Mesenchymal stem cell (in vitro differentiated cells and primary cell): ENCODE measurements at regions not wholly inside any gene's neighbourhood (a gene's known extent, or its start where the extent isn't known, plus 50 kb on each side); places are given as distances from the start of the nearest gene placed in this dataset.

Experiments used
- DNase-seq: peaks from one replicate; pipeline ENCODE4 v3.0.0-alpha.2; 2013
- H2AFZ ChIP-seq: one replicate; pipeline ENCODE4 v1.6.1; 2013; ENCODE audit warnings: low read depth, mild to moderate bottlenecking, control low read depth, inconsistent platforms, low read length, moderate library complexity
- H2AK5ac ChIP-seq: 2 replicates; pipeline ENCODE4 v1.6.1; 2013; ENCODE audit warnings: low read length, moderate library complexity, mild to moderate bottlenecking, inconsistent platforms; ENCODE audit not compliant: severe bottlenecking
- H2BK120ac ChIP-seq: one replicate; pipeline ENCODE4 v1.6.1; 2013; ENCODE audit warnings: low read depth, mild to moderate bottlenecking, inconsistent platforms, low read length, moderate library complexity
- H2BK12ac ChIP-seq, 2 experiments: one replicate each; pipeline ENCODE4 v1.6.1; 2013; ENCODE audit warnings: inconsistent platforms in 2 of 2, low read length in 2 of 2, mild to moderate bottlenecking in 2 of 2, moderate library complexity in 2 of 2, control low read depth in 1 of 2
- H2BK15ac ChIP-seq: one replicate; pipeline ENCODE4 v1.6.1; 2013; ENCODE audit warnings: mild to moderate bottlenecking, low read depth, inconsistent platforms; ENCODE audit not compliant: poor library complexity, severe bottlenecking
- H2BK5ac ChIP-seq: 2 replicates; pipeline ENCODE4 v1.6.1; 2013; ENCODE audit warnings: low read depth, mild to moderate bottlenecking, low read length, control low read depth, inconsistent platforms; ENCODE audit not compliant: poor library complexity, severe bottlenecking
- H3K14ac ChIP-seq, 2 experiments: one replicate each; pipeline ENCODE4 v1.6.1; 2013; ENCODE audit warnings: inconsistent platforms in 2 of 2, low read length in 2 of 2, control low read depth in 1 of 2, mild to moderate bottlenecking in 1 of 2, moderate library complexity in 1 of 2
- H3K18ac ChIP-seq, 2 experiments: one replicate each; pipeline ENCODE4 v1.6.1; 2013; ENCODE audit warnings: inconsistent platforms in 2 of 2, low read length in 2 of 2, control low read depth in 1 of 2, low read depth in 1 of 2, mild to moderate bottlenecking in 1 of 2
- H3K23ac ChIP-seq, 2 experiments: one replicate each; pipeline ENCODE4 v1.6.1; 2013; ENCODE audit warnings: inconsistent platforms in 2 of 2, low read length in 2 of 2, mild to moderate bottlenecking in 2 of 2, moderate library complexity in 2 of 2, control low read depth in 1 of 2
- H3K27ac ChIP-seq: 2 replicates; pipeline ENCODE4 v1.5.1; 2013; ENCODE audit warnings: mild to moderate bottlenecking, moderate library complexity, low read length, control low read depth, inconsistent platforms; ENCODE audit not compliant: poor library complexity, severe bottlenecking
- H3K27me3 ChIP-seq, 2 experiments: 2 replicates each; pipeline versions ENCODE4 v1.6.1 to v1.7.0; 2013; ENCODE audit warnings: low read length in 2 of 2, mild to moderate bottlenecking in 2 of 2, moderate library complexity in 2 of 2, control low read depth in 1 of 2, inconsistent platforms in 1 of 2; ENCODE audit not compliant: control insufficient read depth in 1 of 2, insufficient read depth in 1 of 2
- H3K36me3 ChIP-seq, 2 experiments: 2 replicates each; pipeline versions ENCODE4 v1.6.1 to v1.7.0; 2013; ENCODE audit warnings: low read length in 2 of 2, control low read depth in 1 of 2, inconsistent platforms in 1 of 2, low read depth in 1 of 2, mild to moderate bottlenecking in 1 of 2; ENCODE audit not compliant: insufficient read depth in 2 of 2, control insufficient read depth in 1 of 2
- H3K4ac ChIP-seq, 2 experiments: one replicate each; pipeline ENCODE4 v1.6.1; 2013; ENCODE audit warnings: inconsistent platforms in 2 of 2, low read length in 2 of 2, mild to moderate bottlenecking in 2 of 2, moderate library complexity in 2 of 2, control low read depth in 1 of 2, low read depth in 1 of 2
- H3K4me1 ChIP-seq: 2 replicates; pipeline ENCODE4 v1.6.1; 2013; ENCODE audit warnings: low read depth, low read length, control low read depth; ENCODE audit not compliant: control insufficient read depth, insufficient read depth
- H3K4me2 ChIP-seq: 2 replicates; pipeline ENCODE4 v1.6.1; 2013; ENCODE audit warnings: low read length, mild to moderate bottlenecking, inconsistent platforms; ENCODE audit not compliant: poor library complexity, severe bottlenecking
- H3K4me3 ChIP-seq, 2 experiments: 2 replicates each; pipeline versions ENCODE4 v1.5.1 to v1.7.0; 2013; ENCODE audit warnings: low read length in 2 of 2, mild to moderate bottlenecking in 2 of 2, control low read depth in 1 of 2, low read depth in 1 of 2; ENCODE audit not compliant: insufficient read depth in 1 of 2
- H3K79me1 ChIP-seq: replicated peaks from 2 replicates; pipeline ENCODE4 v1.6.1; 2013; ENCODE audit warnings: mild to moderate bottlenecking, control low read depth, low read length, inconsistent platforms; ENCODE audit not compliant: poor library complexity, severe bottlenecking
- H3K9ac ChIP-seq: 2 replicates; pipeline ENCODE4 v1.7.0; 2013; ENCODE audit warnings: mild to moderate bottlenecking, low read length, moderate library complexity
- H3K9me3 ChIP-seq: 2 replicates; pipeline ENCODE4 v1.7.0; 2013; ENCODE audit warnings: mild to moderate bottlenecking, low read length; ENCODE audit not compliant: control insufficient read depth
- H4K8ac ChIP-seq: one replicate; pipeline ENCODE4 v1.6.1; 2013; ENCODE audit warnings: inconsistent platforms, mild to moderate bottlenecking, low read length, moderate library complexity
- H4K91ac ChIP-seq: one replicate; pipeline ENCODE4 v1.6.1; 2013; ENCODE audit warnings: mild to moderate bottlenecking, low read length, inconsistent platforms
- WGBS: methylation state at CpG from one replicate; pipeline ENCODE4 v1.1.7; 2013; ENCODE audit warnings: mixed read lengths; 5-methylcytosine and 5-hydroxymethylcytosine counted together

- no peaks in the 10 kb centered on the region for H3K9me3 ChIP-seq
Measured at GRCh38 chr11:110903830-110904229, 191.6 kb upstream of the ARHGAP20 start.

GRCh38 chr11:110903378-110903777, 191.1 kb upstream of the ARHGAP20 start:
- Histone ChIP-seq H2BK15ac (no peak overlapping the region), H2BK12ac (no peak overlapping the region), H3K14ac (no peak overlapping the region), H3K4me1 (peaks cover 2% of the 10 kb centered on the region), H4K8ac (no peak overlapping the region), H3K4me3 (no peak overlapping the region), H3K36me3 (no peaks in the 10 kb centered on the region), H3K4me2 (no peak overlapping the region), H3K9ac (no peak overlapping the region), H2AK5ac (no peak overlapping the region), H2BK5ac (no peak overlapping the region), H3K4ac (no peak overlapping the region), H3K79me1 (no peaks in the 10 kb centered on the region), H2AFZ (no peak overlapping the region), H3K18ac (no peak overlapping the region), H3K23ac (no peak overlapping the region), H3K9me3 (no peaks in the 10 kb centered on the region), H2BK120ac (no peak overlapping the region), H4K91ac (no peak overlapping the region), H3K27ac (no peak overlapping the region), H3K27me3 (no peaks in the 10 kb centered on the region)
- 86% methylated on average over 3 of the region's 3 CpGs for WGBS
- no peak for DNase-seq

More at GRCh38 chr11:110903830-110904229, 191.6 kb upstream of the ARHGAP20 start:
- no peak overlapping the region for H2BK5ac ChIP-seq
- H3K27me3 ChIP-seq, result no peaks in the 10 kb centered on the region
- H3K23ac ChIP-seq, result no peak overlapping the region
- H3K36me3 ChIP-seq, result no peaks in the 10 kb centered on the region
- H3K18ac ChIP-seq, result no peak overlapping the region
- no peaks in the 10 kb centered on the region for H3K79me1 ChIP-seq
- no peak overlapping the region for H2BK15ac ChIP-seq
- H3K14ac ChIP-seq, result no peak overlapping the region
- H2AFZ ChIP-seq, result peak overlapping the region; percentile 27
- 56% methylated on average over 3 of the region's 5 CpGs for WGBS
- no peak overlapping the region for H3K27ac ChIP-seq
- no peak overlapping the region for H2AK5ac ChIP-seq
- no peak overlapping the region for H2BK12ac ChIP-seq
- H3K4ac ChIP-seq, result no peak overlapping the region
- no peak overlapping the region for H2BK120ac ChIP-seq
- H3K9ac ChIP-seq, result no peak overlapping the region
- peak; percentile 6 for DNase-seq
- H4K91ac ChIP-seq, result no peak overlapping the region
- H3K4me1 ChIP-seq, result peaks cover 3% of the 10 kb centered on the region
- H3K4me3 ChIP-seq, result no peak overlapping the region
- H3K4me2 ChIP-seq, result no peak overlapping the region
- H4K8ac ChIP-seq, result no peak overlapping the region

GRCh38 chr11:110901441-110901840, 189.2 kb upstream of the ARHGAP20 start:
- WGBS, result 82% methylated on average over 3 of the region's 3 CpGs
- Histone ChIP-seq H2AFZ (no peak overlapping the region), H4K91ac (no peak overlapping the region), H3K14ac (no peak overlapping the region), H2BK120ac (no peak overlapping the region), H3K4me2 (no peak overlapping the region), H2BK12ac (no peak overlapping the region), H3K9ac (no peak overlapping the region), H3K27me3 (no peaks in the 10 kb centered on the region), H3K4me3 (no peak overlapping the region), H3K9me3 (no peaks in the 10 kb centered on the region), H3K4me1 (no peaks in the 10 kb centered on the region), H3K4ac (no peak overlapping the region), H4K8ac (no peak overlapping the region), H3K18ac (no peak overlapping the region), H2AK5ac (no peak overlapping the region), H3K79me1 (no peaks in the 10 kb centered on the region), H3K27ac (no peak overlapping the region), H2BK5ac (no peak overlapping the region), H3K36me3 (no peaks in the 10 kb centered on the region), H3K23ac (no peak overlapping the region), H2BK15ac (no peak overlapping the region)
- no peak for DNase-seq

- DNase-seq, result no peak
- no peak overlapping the region for H3K14ac ChIP-seq
Measured at GRCh38 chr11:110900426-110900825, 188.2 kb upstream of the ARHGAP20 start.

More at GRCh38 chr11:110900426-110900825, 188.2 kb upstream of the ARHGAP20 start:
- no peak overlapping the region for H2BK15ac ChIP-seq
- H2AK5ac ChIP-seq, result no peak overlapping the region
- H3K9me3 ChIP-seq, result no peaks in the 10 kb centered on the region
- no peak overlapping the region for H2BK12ac ChIP-seq
- no peaks in the 10 kb centered on the region for H3K4me1 ChIP-seq
- H3K4me3 ChIP-seq, result no peak overlapping the region
- no peak overlapping the region for H2BK5ac ChIP-seq
- no peak overlapping the region for H3K4ac ChIP-seq
- no peak overlapping the region for H3K9ac ChIP-seq
- H2AFZ ChIP-seq, result no peak overlapping the region
- no peaks in the 10 kb centered on the region for H3K27me3 ChIP-seq
- H3K79me1 ChIP-seq, result no peaks in the 10 kb centered on the region
- H3K18ac ChIP-seq, result no peak overlapping the region
- no peak overlapping the region for H2BK120ac ChIP-seq
- H3K36me3 ChIP-seq, result no peaks in the 10 kb centered on the region
- H4K91ac ChIP-seq, result no peak overlapping the region
- H3K23ac ChIP-seq, result no peak overlapping the region
- no peak overlapping the region for H4K8ac ChIP-seq
- 100% methylated on average over 1 of the region's 1 CpG for WGBS
- no peak overlapping the region for H3K27ac ChIP-seq
- no peak overlapping the region for H3K4me2 ChIP-seq
